ENCODE measurements at regions not wholly inside any gene's neighbourhood (a gene's known extent, or its start where the extent isn't known, plus 50 kb on each side); places are given as distances from the start of the nearest gene placed in this dataset.

DNA sequence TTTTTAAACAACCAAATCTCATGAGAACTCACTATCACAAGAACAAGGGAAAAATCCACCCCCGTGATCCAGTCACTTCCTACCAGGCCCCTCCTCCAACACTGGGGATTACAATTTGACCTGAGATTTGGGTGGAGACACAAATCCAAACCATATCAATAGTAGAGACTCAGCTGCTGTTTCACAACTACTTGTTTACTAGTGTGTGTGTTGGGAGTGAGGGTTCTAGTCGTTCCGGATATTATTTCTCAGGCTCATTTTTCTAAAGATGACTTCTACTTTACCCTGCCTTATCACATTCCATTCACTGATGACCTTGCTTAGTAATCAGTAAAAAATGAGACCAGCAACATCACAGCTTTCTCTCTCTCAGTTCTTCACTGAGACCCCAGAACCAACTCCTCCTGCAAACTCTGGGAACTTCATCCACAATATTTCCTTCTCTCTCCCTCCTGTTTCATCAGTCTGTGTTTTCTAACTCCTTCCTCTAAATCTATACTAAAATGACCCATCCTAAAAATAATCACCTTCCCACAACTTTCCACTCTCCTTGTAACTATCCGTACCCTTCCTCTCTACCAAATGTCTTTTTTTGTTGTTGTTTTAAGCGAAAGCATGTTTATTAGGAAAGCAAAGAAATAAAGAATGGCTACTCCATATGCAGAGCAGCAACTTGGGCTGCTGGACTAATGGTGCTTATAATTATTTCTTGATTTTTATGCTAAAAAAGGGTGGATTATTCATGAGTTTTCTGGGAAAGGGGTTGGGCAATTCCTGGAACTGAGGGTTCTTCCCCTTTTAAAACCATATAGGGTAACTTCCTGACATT is 121.5 kb upstream of the SPRY4 start (continued):
- peak; percentile 60; the same call in 1 of the 2 replicates for TF ChIP-seq ZNF197 (CRISPR knock-in tag; IDR thresholded peaks at IDR 0.05; ENCODE audit: low read depth)
- no peak for TF ChIP-seq ILK (tag; IDR thresholded peaks at IDR 0.05; ENCODE audit: borderline replicate concordance, low read depth)
- TF ChIP-seq KLF13 (tag; IDR thresholded peaks at IDR 0.05; ENCODE audit: borderline replicate concordance, low read depth), result 0 out of 2 replicates have a peak, but pooled peaks have one; percentile 24
- TF ChIP-seq ZNF316 (IDR thresholded peaks at IDR 0.05), result peak; percentile 22; the same call in 1 of the 2 replicates
- TF ChIP-seq NBN (IDR thresholded peaks at IDR 0.05; ENCODE audit: low read depth), result 0 out of 2 replicates have a peak, but pooled peaks have one; percentile 33
- TF ChIP-seq ZZZ3 (IDR thresholded peaks at IDR 0.05), result no peak
- TF ChIP-seq SMARCC2 (IDR thresholded peaks at IDR 0.05; ENCODE audit: low read depth), result no peak
- no peak for TF ChIP-seq PRPF4 (IDR thresholded peaks at IDR 0.05; ENCODE audit: insufficient read depth, low read depth, low read length, poor library complexity, severe bottlenecking)
- no peak for TF ChIP-seq ATF6 (CRISPR knock-in tag; IDR thresholded peaks at IDR 0.05)
- TF ChIP-seq JUND (IDR thresholded peaks at IDR 0.05; ENCODE audit: borderline replicate concordance, low read depth, low read length), result peak; percentile 63
- TF ChIP-seq JUND (tag; IDR thresholded peaks at IDR 0.05; ENCODE audit: borderline replicate concordance, low read depth, low read length), result peak; percentile 61; the same call in 2 of the 3 replicates
- peak; percentile 82 for TF ChIP-seq NFRKB (IDR thresholded peaks at IDR 0.05; ENCODE audit: low read depth)
- TF ChIP-seq CAMTA2 (CRISPR knock-in tag; conservative IDR thresholded peaks at IDR 0.05), result no peak
- peak; percentile 96 for TF ChIP-seq STAT5A (IDR thresholded peaks at IDR 0.05; ENCODE audit: borderline replicate concordance, low read length)
- TF ChIP-seq KLF1 (tag; IDR thresholded peaks at IDR 0.05), result 0 out of 2 replicates have a peak, but pooled peaks have one; percentile 42
- peak; percentile 76 for TF ChIP-seq EGR1 (conservative IDR thresholded peaks at IDR 0.05)
- TF ChIP-seq ATF1 (CRISPR knock-in tag; IDR thresholded peaks at IDR 0.05), result no peak
- TF ChIP-seq ATF1 (tag; IDR thresholded peaks at IDR 0.05), result peak; percentile 22; the same call in 1 of the 2 replicates
- no peak for TF ChIP-seq ZBTB9 (CRISPR knock-in tag; IDR thresholded peaks at IDR 0.05)
- TF ChIP-seq, protein P1, sequence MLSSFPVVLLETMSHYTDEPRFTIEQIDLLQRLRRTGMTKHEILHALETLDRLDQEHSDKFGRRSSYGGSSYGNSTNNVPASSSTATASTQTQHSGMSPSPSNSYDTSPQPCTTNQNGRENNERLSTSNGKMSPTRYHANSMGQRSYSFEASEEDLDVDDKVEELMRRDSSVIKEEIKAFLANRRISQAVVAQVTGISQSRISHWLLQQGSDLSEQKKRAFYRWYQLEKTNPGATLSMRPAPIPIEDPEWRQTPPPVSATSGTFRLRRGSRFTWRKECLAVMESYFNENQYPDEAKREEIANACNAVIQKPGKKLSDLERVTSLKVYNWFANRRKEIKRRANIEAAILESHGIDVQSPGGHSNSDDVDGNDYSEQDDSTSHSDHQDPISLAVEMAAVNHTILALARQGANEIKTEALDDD (IDR thresholded peaks at IDR 0.05), result peak; percentile 69
- TF ChIP-seq, protein P2, sequence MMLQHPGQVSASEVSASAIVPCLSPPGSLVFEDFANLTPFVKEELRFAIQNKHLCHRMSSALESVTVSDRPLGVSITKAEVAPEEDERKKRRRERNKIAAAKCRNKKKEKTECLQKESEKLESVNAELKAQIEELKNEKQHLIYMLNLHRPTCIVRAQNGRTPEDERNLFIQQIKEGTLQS (IDR thresholded peaks at IDR 0.05), result peak; percentile 69
- TF ChIP-seq, protein P2 (CRISPR knock-in tag; conservative IDR thresholded peaks at IDR 0.05), result no peak
- 0 out of 2 replicates have a peak, but pooled peaks have one; percentile 49 for TF ChIP-seq GABPB1 (CRISPR knock-in tag; IDR thresholded peaks at IDR 0.05)
- peak; percentile 53 for TF ChIP-seq EP400 (IDR thresholded peaks at IDR 0.05)
- TF ChIP-seq HSF4 (CRISPR knock-in tag; IDR thresholded peaks at IDR 0.05; ENCODE audit: borderline replicate concordance), result no peak

Measured in K562 (cell line).